ENCODE measurements at regions not wholly inside any gene's neighbourhood (a gene's known extent, or its start where the extent isn't known, plus 50 kb on each side); places are given as distances from the start of the nearest gene placed in this dataset.

- no peak for TF ChIP-seq POLR2A (IDR thresholded peaks at IDR 0.05)
- no peak for TF ChIP-seq CTCF (IDR thresholded peaks at IDR 0.05)
- H3K4me3 ChIP-seq (ENCODE audit: low read depth, poor library complexity, severe bottlenecking), result no peak overlapping the region
- no peak for DNase-seq (ENCODE audit: low spot score in 2 of 2)
- intact Hi-C loops (cut with DNase I; ENCODE audit: low total_unique reads), result no loop called here
- WGBS, 2 donors, result 43 to 51% methylated on average over 5 of the region's 5 CpGs
These were observed 696.8 kb upstream of the SOX9 start for GRCh38 chr17:71423871-71424546.

- intact Hi-C loops (cut with DNase I; ENCODE audit: low total_unique reads), result no loop called here
- TF ChIP-seq CTCF (IDR thresholded peaks at IDR 0.05) (no peak), POLR2A (IDR thresholded peaks at IDR 0.05) (no peak)
- WGBS, 2 donors, result 65 to 68% methylated on average over 3 of the region's 3 CpGs
- H3K4me3 ChIP-seq (ENCODE audit: low read depth, poor library complexity, severe bottlenecking), result no peak overlapping the region
- DNase-seq (ENCODE audit: low spot score in 2 of 2), result no peak
These were observed 693.0 kb upstream of the SOX9 start for GRCh38 chr17:71427801-71428200.

- DNase-seq (ENCODE audit: low spot score in 2 of 2), result no peak
- no peak overlapping the region for H3K4me3 ChIP-seq (ENCODE audit: low read depth, poor library complexity, severe bottlenecking)
- TF ChIP-seq POLR2A (IDR thresholded peaks at IDR 0.05), result no peak
- no peak for TF ChIP-seq CTCF (IDR thresholded peaks at IDR 0.05)
- intact Hi-C loops (cut with DNase I; ENCODE audit: low total_unique reads), result no loop called here
These were observed 691.9 kb upstream of the SOX9 start for GRCh38 chr17:71428897-71429296.

GRCh38 chr17:71430281-71430680, 690.5 kb upstream of the SOX9 start:
- WGBS, 2 donors, result 78 to 80% methylated on average over 5 of the region's 5 CpGs
- no peak for TF ChIP-seq POLR2A (IDR thresholded peaks at IDR 0.05)
- no peak for TF ChIP-seq CTCF (IDR thresholded peaks at IDR 0.05)
- no peak overlapping the region for H3K4me3 ChIP-seq (ENCODE audit: low read depth, poor library complexity, severe bottlenecking)
- intact Hi-C loops (cut with DNase I; ENCODE audit: low total_unique reads), result no loop called here
- no peak for DNase-seq (ENCODE audit: low spot score in 2 of 2)

- TF ChIP-seq POLR2A (IDR thresholded peaks at IDR 0.05), result no peak
- no peak for TF ChIP-seq CTCF (IDR thresholded peaks at IDR 0.05)
- no peak overlapping the region for H3K4me3 ChIP-seq (ENCODE audit: low read depth, poor library complexity, severe bottlenecking)
- 46 to 64% methylated on average over 2 of the region's 2 CpGs for WGBS, 2 donors
- no peak for DNase-seq (ENCODE audit: low spot score in 2 of 2)
- intact Hi-C loops (cut with DNase I; ENCODE audit: low total_unique reads), result no loop called here
These were observed 689.7 kb upstream of the SOX9 start for GRCh38 chr17:71431146-71431545.
